GM19324 (cell line): ENCODE measurements at regions not wholly inside any gene's neighbourhood (a gene's known extent, or its start where the extent isn't known, plus 50 kb on each side); places are given as distances from the start of the nearest gene placed in this dataset.
"Not testable (repeated sequence)": the region's sequence is repeated elsewhere in the genome, so short reads cannot be mapped to it uniquely, and the experiment has no call there.

Source experiments
- ATAC-seq: cut with Tn5 transposase; IDR thresholded peaks from one replicate; pipeline ENCODE4 v1.9.1; 2021; ENCODE audit warnings: mild to moderate bottlenecking, moderate library complexity; ENCODE audit not compliant: unreplicated experiment, low FRiP score

- ATAC-seq, result no peak
Measured at GRCh38 chr15:100733101-100733842, 130.9 kb downstream of the ASB7 start.

- ATAC-seq, result not testable (repeated sequence)
Measured at GRCh38 chr15:100733843-100734185, 131.4 kb downstream of the ASB7 start.

- ATAC-seq, result no peak
Measured at GRCh38 chr15:100734586-100734985, 132.2 kb downstream of the ASB7 start.

- ATAC-seq, result no peak
Measured at GRCh38 chr15:100735129-100736053, 133.0 kb downstream of the ASB7 start.

- no peak for ATAC-seq
Measured at GRCh38 chr15:100737214-100737613, 134.8 kb downstream of the ASB7 start.

- no peak for ATAC-seq
Measured at GRCh38 chr15:100738614-100739013, 136.2 kb downstream of the ASB7 start.

- no peak for ATAC-seq
Measured at GRCh38 chr15:100740138-100740537, 137.7 kb downstream of the ASB7 start.

GRCh38 chr15:100751585-100751984 is 128.0 kb upstream of the ALDH1A3 start:
- ATAC-seq, result no peak

- no peak for ATAC-seq
Measured at GRCh38 chr15:100753503-100753902, 126.1 kb upstream of the ALDH1A3 start.

- ATAC-seq, result no peak
Measured at GRCh38 chr15:100757661-100758060, 122.0 kb upstream of the ALDH1A3 start.

GRCh38 chr15:100758555-100758954 is 121.1 kb upstream of the ALDH1A3 start:
- ATAC-seq, result no peak

GRCh38 chr15:100759106-100759505 is 120.5 kb upstream of the ALDH1A3 start:
- no peak for ATAC-seq

GRCh38 chr15:100759698-100760356 is 119.8 kb upstream of the ALDH1A3 start:
- no peak for ATAC-seq

GRCh38 chr15:100760357-100760903 is 119.2 kb upstream of the ALDH1A3 start:
- no peak for ATAC-seq

GRCh38 chr15:100761290-100761935 is 118.2 kb upstream of the ALDH1A3 start:
- ATAC-seq, result no peak

- ATAC-seq, result no peak
Measured at GRCh38 chr15:100762289-100762688, 117.3 kb upstream of the ALDH1A3 start.

GRCh38 chr15:100762913-100763834 is 116.5 kb upstream of the ALDH1A3 start:
- ATAC-seq, result no peak

- ATAC-seq, result no peak
Measured at GRCh38 chr15:100763835-100764750, 115.5 kb upstream of the ALDH1A3 start.
